Mesothelial cell of epicardium (in vitro differentiated cells): ENCODE measurements at regions not wholly inside any gene's neighbourhood (a gene's known extent, or its start where the extent isn't known, plus 50 kb on each side); places are given as distances from the start of the nearest gene placed in this dataset.

Experiments
- DNase-seq, 2 experiments: peaks; one replicate each; pipeline ENCODE4 v3.0.0; 2021; ENCODE audit warnings: low spot score in 2 of 2; ENCODE audit not compliant: unreplicated experiment in 2 of 2
- H3K27ac Mint-ChIP-seq: 2 replicates; pipeline ENCODE4 v1.8.0; 2021; ENCODE audit warnings: mixed read lengths
- H3K27me3 Mint-ChIP-seq: 2 replicates; pipeline ENCODE4 v1.8.0; 2021; ENCODE audit warnings: low read depth, mixed read lengths
- H3K36me3 Mint-ChIP-seq: 2 replicates; pipeline ENCODE4 v1.8.0; 2021; ENCODE audit warnings: mixed read lengths
- H3K4me1 Mint-ChIP-seq: 2 replicates; pipeline ENCODE4 v1.8.0; 2021; ENCODE audit warnings: mixed read lengths
- H3K4me3 Mint-ChIP-seq: 2 replicates; pipeline ENCODE4 v1.8.0; 2021; ENCODE audit warnings: mild to moderate bottlenecking, moderate library complexity, mixed read lengths
- H3K9me3 Mint-ChIP-seq: 2 replicates; pipeline ENCODE4 v1.8.0; 2021; ENCODE audit warnings: mixed read lengths
- CTCF ChIP-seq: fragments of 200-600 bp; sonication (generic); IDR thresholded peaks from one replicate; pipeline ENCODE4 v1.5.0; 2021; ENCODE audit warnings: antibody characterized with exemption; ENCODE audit not compliant: unreplicated experiment

- no peak for TF ChIP-seq CTCF
- Mint-ChIP-seq H3K4me3 (peak overlapping the region; percentile 78), H3K27me3 (peaks cover 5% of the 10 kb centered on the region), H3K27ac (peak overlapping the region; percentile 89), H3K9me3 (no peaks in the 10 kb centered on the region), H3K36me3 (no peaks in the 10 kb centered on the region), H3K4me1 (peaks cover 13% of the 10 kb centered on the region)
- DNase-seq: no peak
Observed at GRCh38 chr10:31604096-31604495, 285.1 kb downstream of the ZEB1 start.

GRCh38 chr10:31603235-31604087 is 284.4 kb downstream of the ZEB1 start:
- H3K9me3 Mint-ChIP-seq: no peaks in the 10 kb centered on the region
- H3K4me1 Mint-ChIP-seq: peaks cover 13% of the 10 kb centered on the region
- no peak for TF ChIP-seq CTCF
- DNase-seq: peak; percentile 94
- peak overlapping the region; percentile 89 for H3K27ac Mint-ChIP-seq
- peaks cover 5% of the 10 kb centered on the region for H3K27me3 Mint-ChIP-seq
- H3K4me3 Mint-ChIP-seq: peak overlapping the region; percentile 78
- H3K36me3 Mint-ChIP-seq: no peaks in the 10 kb centered on the region

GRCh38 chr10:31602541-31603234 is 283.7 kb downstream of the ZEB1 start:
- no peaks in the 10 kb centered on the region for H3K9me3 Mint-ChIP-seq
- H3K27me3 Mint-ChIP-seq: peaks cover 5% of the 10 kb centered on the region
- TF ChIP-seq CTCF: no peak
- H3K27ac Mint-ChIP-seq: peak overlapping the region; percentile 55
- H3K36me3 Mint-ChIP-seq: no peaks in the 10 kb centered on the region
- H3K4me3 Mint-ChIP-seq: peak overlapping the region; percentile 70
- peaks cover 13% of the 10 kb centered on the region for H3K4me1 Mint-ChIP-seq
- peak in 1 of 2 experiments; percentile 48 for DNase-seq

- no peaks in the 10 kb centered on the region for H3K9me3 Mint-ChIP-seq
- H3K27me3 Mint-ChIP-seq: peaks cover 5% of the 10 kb centered on the region
- no peak overlapping the region for H3K27ac Mint-ChIP-seq
- peaks cover 13% of the 10 kb centered on the region for H3K4me1 Mint-ChIP-seq
- no peak overlapping the region for H3K4me3 Mint-ChIP-seq
- H3K36me3 Mint-ChIP-seq: no peaks in the 10 kb centered on the region
- DNase-seq: no peak
- TF ChIP-seq CTCF: no peak
Observed at GRCh38 chr10:31601136-31601535, 282.1 kb downstream of the ZEB1 start.

GRCh38 chr10:31599626-31600504 is 280.8 kb downstream of the ZEB1 start:
- no peaks in the 10 kb centered on the region for H3K36me3 Mint-ChIP-seq
- H3K4me3 Mint-ChIP-seq: no peak overlapping the region
- peaks cover 5% of the 10 kb centered on the region for H3K27me3 Mint-ChIP-seq
- H3K9me3 Mint-ChIP-seq: no peaks in the 10 kb centered on the region
- no peak for DNase-seq
- peaks cover 13% of the 10 kb centered on the region for H3K4me1 Mint-ChIP-seq
- TF ChIP-seq CTCF: no peak
- H3K27ac Mint-ChIP-seq: no peak overlapping the region
